HG03060 (cell line): ENCODE measurements at regions not wholly inside any gene's neighbourhood (a gene's known extent, or its start where the extent isn't known, plus 50 kb on each side); places are given as distances from the start of the nearest gene placed in this dataset.
A peak's percentile ranks its signal among the peaks of the same experiment; 100 is the strongest.

Source experiments
- ATAC-seq: cut with Tn5 transposase; IDR thresholded peaks from one replicate; pipeline ENCODE4 v1.9.1; 2021; ENCODE audit warnings: low read depth, moderate number of reproducible peaks; ENCODE audit not compliant: unreplicated experiment

DNA sequence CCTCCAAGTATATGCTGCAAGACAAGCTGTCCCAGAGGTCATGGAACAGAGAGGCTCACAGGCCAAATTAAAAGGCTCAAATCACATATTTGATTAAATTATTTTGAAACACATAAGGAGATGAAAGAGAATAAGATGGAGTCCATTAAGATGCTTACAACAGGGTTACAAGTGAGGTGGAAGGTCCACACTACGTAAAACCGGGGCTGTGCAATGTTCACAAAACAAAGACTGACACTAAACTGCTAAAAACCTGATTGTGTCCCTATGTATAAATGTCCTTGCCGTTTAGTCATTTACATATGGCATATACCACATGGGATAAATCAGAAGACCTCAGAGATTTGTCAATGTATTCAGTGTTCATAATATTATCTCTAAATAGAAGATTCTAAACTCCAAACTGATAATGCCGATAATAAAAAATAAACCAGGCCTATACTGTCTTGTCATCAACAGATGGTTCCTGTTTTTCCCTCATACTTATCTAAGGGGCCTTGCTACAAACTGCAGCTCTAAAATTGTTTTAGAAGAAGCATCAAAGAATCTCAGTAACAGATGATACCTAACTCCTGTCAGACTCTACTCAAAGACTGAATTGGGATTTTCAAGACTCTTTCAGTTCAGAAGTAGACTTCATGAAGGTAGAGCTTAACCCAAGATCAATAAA lies 51.8 kb upstream of the RIPOR2 start:
- ATAC-seq = no peak

DNA sequence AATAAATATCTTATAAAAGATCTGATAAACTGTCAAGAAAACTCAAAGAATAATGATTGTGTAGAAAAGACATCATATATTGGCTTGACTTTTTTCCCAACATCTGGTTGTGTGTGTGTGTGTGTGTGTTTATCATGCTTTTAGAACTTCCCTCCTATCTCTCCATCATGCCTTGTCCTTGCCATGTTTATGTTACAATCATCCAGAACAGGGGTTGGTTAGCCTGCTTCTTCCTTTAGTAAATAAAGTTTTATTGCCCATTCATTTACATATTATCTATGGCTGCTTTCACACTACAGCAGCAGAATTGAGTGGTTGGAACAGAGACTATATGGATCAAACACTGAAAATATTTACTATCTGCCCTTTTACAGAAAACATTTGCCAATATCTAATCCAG lies 52.8 kb upstream of the RIPOR2 start:
- no peak for ATAC-seq

DNA sequence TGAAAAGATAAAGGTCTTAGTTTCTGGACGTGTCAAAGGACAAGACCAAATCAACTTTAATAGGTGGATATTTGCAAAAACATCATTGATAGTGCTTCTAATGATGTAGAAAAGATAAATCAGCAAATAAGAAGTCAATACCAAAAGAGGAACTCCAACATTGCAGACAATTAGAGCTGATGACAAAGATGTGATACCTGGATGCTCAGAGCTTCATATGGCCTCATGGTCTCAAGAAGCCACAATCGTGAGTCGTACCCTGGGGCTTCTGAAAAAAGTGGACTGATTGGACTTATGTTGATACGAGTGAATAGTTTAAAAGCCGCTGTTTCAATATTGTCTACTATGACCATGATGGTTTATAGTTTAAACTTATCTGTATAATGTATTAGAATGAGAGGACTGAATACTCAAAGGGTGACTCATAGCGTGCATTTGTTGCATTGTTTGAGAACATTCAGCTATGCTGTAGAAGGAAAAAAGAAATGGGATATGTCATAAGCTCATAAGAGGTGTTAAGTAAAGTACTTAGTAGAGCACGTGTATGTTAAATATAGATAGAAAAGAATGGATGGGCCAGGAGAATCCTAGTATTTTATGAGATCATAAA lies 54.6 kb upstream of the RIPOR2 start:
- ATAC-seq = no peak

DNA sequence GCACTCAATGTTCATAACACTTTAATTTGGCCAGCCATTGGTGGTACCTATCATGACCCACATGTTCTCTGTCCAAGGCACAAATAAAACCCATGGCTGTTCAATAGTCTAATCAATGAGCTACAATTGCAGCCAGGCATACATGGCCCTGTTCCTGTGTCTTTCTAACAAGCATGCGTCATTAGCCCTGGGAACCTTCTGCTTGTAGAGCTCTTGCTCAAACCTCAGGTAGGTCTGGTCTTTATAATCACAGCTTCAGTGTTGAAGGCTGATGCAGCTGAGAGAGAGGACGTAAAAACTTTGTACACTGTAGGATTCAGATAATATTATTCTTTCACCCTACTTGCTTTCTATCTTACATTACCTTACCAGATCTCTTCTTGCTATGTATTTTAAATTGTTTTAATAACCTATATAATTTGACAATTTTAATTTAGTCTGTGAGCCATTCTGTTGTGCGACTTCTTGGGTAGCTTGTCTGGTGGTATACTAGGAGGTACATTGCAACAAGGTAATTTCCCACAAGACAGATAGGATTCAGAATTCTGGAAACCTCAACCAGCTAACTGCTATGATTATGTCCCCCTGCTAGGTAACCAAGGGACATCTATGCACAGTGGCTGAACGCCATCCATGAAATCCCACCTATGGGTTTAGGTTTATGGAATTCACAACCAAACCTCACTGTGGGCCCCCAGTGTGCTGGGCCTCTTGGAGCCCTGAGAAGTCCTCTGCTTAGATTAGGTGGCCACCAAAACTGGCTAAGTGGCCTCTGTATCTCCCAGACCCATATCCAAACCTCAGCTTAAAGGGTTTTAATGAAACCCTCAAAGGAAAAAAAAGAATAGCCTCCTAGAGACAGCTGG lies 55.4 kb upstream of the RIPOR2 start:
- ATAC-seq = no peak

DNA sequence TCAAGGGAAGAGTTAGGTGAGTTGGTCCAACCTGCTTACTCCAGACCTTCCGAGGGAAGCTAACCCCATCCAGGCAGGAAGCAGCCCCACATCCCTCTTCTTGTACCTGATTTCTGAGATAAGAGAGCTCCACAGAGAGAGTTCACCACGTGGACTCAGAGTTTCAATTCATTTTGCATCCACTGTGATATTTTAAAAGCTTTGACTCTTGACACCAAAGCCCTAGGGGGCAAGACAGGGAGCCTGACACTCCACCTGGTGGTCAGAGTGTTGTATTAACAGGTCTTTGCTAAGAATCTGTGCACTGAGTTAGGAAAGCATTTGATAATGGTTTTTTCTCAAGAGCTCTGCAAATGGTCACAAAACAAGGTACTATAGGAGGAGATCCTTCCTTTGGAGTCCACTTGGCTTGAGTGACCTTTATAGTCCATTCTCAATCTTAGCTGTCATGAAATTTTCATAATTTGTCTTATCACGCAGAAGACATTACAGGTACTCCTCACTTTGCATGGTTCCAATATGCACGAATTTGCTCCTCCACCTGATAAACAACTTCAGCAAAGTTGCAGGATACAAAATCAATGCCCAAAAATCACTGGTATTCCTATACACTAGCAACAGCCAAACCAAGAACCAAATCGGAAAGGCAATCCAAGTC lies 56.2 kb upstream of the RIPOR2 start:
- ATAC-seq = peak; percentile 56

DNA sequence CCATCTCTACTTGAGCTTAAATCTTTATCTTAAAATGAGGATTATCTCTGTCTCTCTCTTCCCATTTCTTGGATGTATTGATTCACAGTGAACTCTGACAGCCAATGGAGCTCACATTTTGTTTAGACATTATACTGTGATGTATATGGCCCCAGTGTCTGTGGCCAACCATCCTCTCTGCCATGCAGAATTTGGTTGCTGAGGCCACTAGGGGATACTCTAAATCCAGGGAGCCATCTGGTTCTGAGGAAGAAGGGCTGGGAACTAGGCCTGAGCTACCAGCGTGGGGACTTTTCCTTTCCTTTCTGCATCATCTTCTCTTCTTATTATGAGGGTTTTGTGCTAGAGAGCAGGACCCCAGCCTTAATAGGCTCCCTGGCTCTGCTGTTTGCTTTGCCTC lies 59.1 kb upstream of the RIPOR2 start:
- ATAC-seq = no peak

DNA sequence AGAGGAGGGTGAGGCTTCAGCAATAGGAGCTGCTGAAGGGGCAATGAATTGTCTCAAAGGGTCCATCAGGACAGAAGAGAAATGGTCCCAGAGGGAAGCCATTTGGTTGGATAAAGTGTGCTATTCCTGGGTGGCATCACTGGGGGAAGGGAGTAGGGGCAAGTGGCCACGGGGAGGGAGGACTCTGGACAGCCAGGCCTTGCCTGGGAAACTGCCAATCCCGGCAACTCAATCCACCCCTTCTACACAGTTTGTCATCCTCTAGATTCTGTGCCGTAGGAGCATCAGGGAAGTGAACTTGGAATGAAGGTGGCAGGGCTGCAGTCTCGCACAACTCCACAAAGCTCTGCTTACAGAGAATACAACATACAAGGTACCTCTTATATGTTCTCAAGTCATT lies 59.5 kb upstream of the RIPOR2 start:
- no peak for ATAC-seq

DNA sequence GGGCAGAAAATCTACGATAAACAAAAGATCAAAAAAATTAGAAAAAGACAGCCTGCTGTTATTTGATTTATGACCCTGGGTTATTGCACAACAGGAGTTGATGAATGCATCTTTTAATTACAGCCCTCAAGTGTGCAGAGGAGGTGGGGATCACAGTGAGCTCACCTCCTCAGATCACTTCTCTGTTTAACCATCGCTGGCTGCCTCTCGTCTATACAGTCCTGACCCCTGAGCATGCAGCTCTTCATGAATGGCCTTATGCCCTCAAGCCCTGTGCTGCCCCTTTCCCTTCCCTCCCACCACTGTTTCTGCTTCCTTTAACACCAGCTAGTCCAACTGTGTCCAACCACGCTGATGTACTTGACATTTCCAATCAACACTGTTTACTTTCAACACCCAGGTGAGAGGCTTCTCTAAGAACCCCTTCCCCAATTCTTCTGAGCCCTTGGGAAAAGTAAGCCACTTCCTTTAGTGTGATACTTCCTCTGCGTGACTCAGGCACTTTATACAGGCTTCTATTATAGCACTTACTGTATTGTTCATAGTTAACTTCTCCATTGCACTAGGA lies 60.6 kb upstream of the RIPOR2 start:
- ATAC-seq = no peak

DNA sequence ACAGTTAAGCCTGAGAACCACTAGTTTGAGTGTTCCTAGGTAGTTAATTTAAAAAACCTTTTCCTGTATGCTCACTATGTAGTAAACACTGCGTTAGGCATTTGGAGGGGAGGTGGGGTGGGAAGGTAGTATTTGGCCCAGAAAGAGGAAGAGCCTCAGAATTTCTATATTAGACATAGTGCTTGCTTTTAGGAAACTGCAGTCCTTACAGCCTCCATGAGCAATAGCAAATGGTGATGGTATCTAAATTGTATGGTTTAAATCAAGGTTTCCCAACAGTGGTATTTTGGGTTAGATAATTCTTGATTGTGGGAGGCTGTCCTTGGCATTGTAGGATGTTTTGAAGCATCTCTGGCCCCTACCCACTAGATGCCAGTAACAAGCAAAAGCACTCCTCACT lies 61.5 kb upstream of the RIPOR2 start:
- ATAC-seq = no peak

DNA sequence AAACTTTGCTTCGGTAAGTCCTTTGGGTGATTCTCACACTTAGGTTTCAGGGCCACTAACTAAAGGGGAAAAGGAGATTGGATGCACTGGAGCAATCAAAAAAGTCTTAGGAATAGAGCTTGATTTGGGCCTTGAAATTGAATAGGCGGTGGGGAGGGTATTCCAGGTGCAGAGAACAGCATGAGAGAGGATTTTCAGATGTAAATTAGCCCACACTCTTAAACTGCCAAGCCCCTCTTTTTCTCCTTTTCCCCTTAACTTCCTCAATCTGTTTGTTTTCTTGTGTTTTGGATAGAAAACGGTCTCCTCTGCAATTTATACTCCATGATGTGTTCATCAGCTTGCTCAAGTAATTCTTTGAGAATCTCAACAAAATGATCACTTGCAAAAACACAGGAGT lies 62.1 kb upstream of the RIPOR2 start:
- no peak for ATAC-seq

DNA sequence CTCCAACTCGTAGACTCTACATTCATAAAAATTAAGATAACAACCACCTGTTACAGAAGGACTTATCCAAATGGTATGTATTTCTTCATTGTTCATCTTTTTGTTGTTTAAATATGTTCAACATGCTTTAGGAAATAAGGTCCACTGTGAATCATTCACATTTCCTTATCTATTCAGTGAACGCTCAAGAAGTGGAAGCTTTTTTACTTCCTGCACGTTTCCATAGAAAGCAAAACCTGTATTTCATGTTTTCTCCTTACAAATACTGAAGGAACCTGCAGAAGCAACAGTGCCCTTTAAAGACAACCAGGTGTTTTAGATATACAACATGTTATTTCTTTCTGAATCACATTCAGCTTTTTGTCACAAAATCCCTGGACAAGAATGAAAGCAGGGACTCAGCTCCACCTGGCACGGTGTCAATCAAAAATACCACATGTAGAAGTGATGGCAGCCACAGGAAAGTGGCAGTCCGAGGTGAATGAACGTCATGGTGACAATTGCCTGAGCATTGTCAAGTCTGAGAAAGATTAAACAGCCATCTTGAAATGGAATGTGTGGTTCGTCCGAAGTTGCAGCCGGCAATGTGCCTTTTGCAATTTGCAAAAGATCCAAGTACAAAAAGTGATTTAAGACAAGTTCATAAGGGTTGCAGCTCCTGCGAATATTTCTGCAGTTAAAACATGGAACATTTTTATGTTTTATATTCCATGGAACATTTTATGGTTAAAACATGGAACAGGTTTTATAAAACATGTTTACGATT lies 66.7 kb upstream of the RIPOR2 start:
- no peak for ATAC-seq

DNA sequence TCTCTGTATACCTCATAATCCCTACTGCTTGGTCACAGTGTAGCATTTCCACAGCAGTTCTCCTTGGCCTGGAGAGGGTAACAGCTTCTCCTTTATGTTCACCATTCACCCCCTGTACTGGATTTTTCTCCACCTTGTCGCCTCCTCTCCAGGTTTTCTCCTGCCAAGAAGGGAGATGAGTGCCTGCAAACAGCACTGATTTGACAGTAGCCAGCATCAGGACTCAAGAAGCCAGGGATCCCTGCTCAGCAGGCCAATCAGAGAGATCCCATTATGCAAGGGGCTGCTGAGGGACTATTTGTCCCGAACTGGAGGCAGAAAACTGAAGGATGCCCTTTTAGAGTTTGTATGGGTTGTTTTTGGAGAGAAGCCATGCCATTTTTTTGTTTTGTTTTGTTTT lies 68.6 kb upstream of the RIPOR2 start:
- no peak for ATAC-seq

DNA sequence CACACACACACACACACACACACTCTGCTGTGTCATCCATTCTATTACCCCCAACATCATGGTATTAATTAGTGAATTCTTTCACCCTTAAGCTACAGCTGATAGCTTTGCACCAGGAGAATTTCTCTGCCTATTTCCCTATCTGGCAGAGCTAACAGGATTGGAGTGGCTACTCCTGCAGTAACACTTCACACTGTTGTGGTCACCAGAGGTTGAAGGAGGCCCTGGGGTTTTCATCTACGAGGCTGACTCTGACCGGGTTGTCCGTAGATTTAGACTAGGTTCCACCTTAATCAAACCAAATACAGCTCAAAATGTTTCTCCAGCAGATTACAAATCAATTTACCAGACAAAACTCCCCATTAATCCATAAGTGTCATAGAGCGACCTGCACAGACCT lies 69.2 kb upstream of the RIPOR2 start:
- no peak for ATAC-seq

DNA sequence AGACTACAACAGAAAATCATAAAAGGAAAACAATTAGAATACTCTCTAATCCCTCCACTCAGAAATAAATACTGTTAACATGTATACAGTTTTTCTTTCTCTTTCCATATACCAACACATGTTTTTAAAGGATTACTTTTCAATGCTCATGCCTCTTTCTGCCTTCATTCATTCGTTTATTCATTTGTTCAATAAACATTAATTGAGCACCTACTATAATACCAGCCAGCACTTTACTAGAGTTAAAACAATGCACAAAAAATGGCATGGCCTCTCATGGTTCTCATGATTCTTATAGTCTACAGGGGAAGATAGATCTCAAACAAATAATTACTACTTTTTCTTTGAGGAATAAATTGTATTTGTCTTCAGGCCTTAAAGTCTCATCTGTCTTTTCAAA lies 70.3 kb upstream of the RIPOR2 start:
- ATAC-seq = no peak

DNA sequence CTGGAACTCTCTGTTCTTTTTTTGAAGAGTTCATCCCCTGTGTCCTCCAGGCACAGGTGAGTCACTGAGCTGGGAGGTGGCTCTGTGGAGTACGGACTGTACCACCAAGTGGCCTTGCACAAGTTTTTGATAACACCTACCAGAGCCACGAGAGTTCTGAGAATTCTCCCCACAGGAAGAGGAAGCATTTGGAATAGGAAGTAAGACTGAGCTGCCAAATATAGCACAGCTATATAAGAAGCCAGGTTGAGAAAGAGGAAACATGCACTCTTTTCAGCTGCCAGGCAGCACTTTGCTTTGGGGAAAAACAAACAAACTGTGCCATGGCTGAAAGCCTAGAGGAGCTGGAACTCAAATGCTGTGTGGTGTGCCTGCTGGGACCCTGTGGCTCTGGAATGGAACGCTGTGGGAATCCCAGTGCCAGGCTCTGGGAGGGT lies 70.8 kb upstream of the RIPOR2 start:
- no peak for ATAC-seq

DNA sequence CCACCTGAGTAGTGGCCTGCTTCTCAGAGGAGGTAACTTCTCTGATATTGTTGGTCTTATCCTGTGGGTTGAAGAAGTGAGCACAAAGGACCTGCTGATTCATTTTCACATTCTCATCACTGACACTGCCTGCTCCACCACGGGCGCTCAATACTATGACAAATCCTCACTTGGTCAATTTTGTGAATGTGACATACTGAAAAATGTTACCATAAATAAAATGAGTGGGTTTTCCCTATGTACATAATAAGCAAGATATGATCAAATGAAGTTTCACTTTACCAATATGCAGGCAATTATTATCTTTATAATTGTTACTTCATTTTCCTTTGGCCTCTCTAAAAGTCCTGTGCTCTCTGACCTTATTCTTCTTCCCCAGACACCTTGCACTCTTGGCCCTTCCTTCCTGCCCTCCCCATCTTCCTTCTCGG lies 71.5 kb upstream of the RIPOR2 start:
- ATAC-seq = peak; percentile 43

DNA sequence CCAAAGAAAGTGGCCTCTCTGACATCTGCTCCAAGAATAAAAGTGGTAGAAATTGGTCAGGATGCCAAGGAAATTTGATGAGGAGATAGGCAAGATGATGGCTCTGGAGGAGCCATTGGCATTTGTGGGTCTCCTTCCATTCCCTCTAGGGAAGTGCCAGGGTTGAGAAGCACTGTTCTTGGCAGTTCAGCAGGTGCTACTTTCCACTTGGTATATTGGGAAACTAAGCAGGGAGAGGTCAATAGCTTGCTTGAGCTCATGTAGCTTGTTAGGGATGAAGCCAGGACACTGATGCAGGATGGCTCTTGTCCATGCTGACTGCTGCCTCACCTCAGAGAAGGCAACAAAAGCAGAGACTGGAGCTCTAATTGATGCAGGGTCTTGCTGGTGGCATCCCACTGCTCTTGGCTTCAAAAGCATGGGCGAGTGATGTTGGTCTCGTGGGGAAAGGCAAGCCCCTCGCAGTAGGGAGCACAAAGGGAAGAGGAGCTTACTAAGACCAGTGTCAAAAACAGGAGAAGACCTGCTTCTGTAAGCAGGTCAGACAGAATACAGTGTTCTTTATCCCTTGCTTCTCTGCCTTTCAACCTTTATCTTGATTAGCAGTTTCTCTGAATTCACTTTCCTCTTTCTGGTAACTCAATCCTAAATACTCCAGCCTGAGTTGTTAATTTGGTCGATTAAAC lies 73.1 kb upstream of the RIPOR2 start:
- no peak for ATAC-seq

DNA sequence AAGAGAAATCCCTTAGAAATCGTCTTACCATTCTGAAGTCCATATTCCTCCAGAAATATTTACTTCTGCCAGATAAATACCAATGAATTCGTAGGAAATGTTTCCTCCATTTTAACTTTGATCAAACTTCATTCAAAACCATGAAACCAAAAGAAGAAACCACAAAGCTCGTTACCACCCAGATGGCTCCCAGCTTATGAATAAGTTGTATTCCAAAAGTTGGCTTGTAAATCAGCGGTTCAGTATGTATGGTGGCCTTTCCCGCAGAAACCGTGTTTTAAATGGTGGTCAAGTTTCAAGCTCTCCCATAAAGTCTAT lies 73.6 kb upstream of the RIPOR2 start:
- no peak for ATAC-seq

DNA sequence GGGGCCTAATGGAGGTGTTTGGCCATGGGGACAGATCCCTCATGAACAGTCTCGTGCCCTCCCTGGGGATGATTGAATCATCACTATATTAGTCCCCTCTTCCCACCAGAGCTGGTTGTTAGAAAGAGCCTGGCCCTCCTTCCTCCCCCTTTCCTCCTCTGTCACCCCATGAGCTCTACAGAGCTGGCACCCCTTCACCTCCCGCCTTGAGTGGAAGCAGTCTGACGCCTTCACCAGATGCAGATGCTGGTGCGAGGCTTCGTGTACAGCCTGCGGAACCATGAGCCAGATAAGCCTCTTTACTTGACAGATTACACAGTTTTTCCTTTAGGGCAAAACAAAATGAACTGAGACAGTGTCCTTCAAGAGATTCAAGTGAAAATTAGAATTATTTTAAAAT lies 74.4 kb upstream of the RIPOR2 start:
- ATAC-seq = no peak
